Lower leg skin (tissue), 4 donors: ENCODE measurements at regions not wholly inside any gene's neighbourhood (a gene's known extent, or its start where the extent isn't known, plus 50 kb on each side); places are given as distances from the start of the nearest gene placed in this dataset.

Experiments
- DNase-seq, 2 donors: peaks; one replicate each; pipeline ENCODE4 v3.0.0-alpha.2; 2019; ENCODE audit warnings: low spot score in 2 of 2
- H3K4me3 ChIP-seq: fragments of 200-600 bp; sonication (generic); 2 replicates; pipeline ENCODE4 v1.5.1; 2017; ENCODE audit warnings: mild to moderate bottlenecking, low read depth; ENCODE audit not compliant: poor library complexity, severe bottlenecking
- CTCF ChIP-seq, 3 donors: fragments of 450-650 bp; IDR thresholded peaks; one replicate each; pipeline ENCODE4 v1.5.1; 2016; ENCODE audit warnings: antibody characterized with exemption in 3 of 3, mild to moderate bottlenecking in 3 of 3, moderate library complexity in 2 of 3
- POLR2A ChIP-seq, 2 donors: fragments of 450-650 bp; IDR thresholded peaks; one replicate each; pipeline ENCODE4 v1.6.1; 2016 to 2017; ENCODE audit warnings: antibody characterized with exemption in 2 of 2, mild to moderate bottlenecking in 1 of 2, moderate library complexity in 1 of 2
- WGBS, 2 donors: methylation state at CpG; one replicate each; pipeline ENCODE4 v1.1.5; 2018; 5-methylcytosine and 5-hydroxymethylcytosine counted together
- intact Hi-C: fragments of 100-400 bp; cut with DNase I; formaldehyde crosslinking; loops from one replicate; pipeline ENCODE4 v1.15.0; 2023; ENCODE audit warnings: low total_unique reads

- intact Hi-C loops, result no loop called here
- TF ChIP-seq POLR2A (IDR thresholded peaks at IDR 0.05) (no peak), CTCF (IDR thresholded peaks at IDR 0.05) (no peak)
- no peak overlapping the region for H3K4me3 ChIP-seq
- DNase-seq, result no peak
- 83 to 94% methylated on average over 2 of the region's 2 CpGs for WGBS, 2 donors
Measured at GRCh38 chr6:164040994-164041393, 626.5 kb downstream of the QKI start.

GRCh38 chr6:164039954-164040375, 625.4 kb downstream of the QKI start:
- TF ChIP-seq CTCF (IDR thresholded peaks at IDR 0.05) (no peak), POLR2A (IDR thresholded peaks at IDR 0.05) (no peak)
- H3K4me3 ChIP-seq, result no peak overlapping the region
- intact Hi-C loops, result no loop called here
- no peak for DNase-seq
- 94% methylated on average over 18 to 19 of the region's 19 CpGs for WGBS, 2 donors

GRCh38 chr6:164037171-164037870, 622.8 kb downstream of the QKI start:
- 75% methylated on average over 10 of the region's 10 CpGs for WGBS, 2 donors
- intact Hi-C loops, result no loop called here
- no peak overlapping the region for H3K4me3 ChIP-seq
- TF ChIP-seq CTCF (IDR thresholded peaks at IDR 0.05) (no peak), POLR2A (IDR thresholded peaks at IDR 0.05) (no peak)
- no peak for DNase-seq

- DNase-seq, result no peak
- no peak overlapping the region for H3K4me3 ChIP-seq
- TF ChIP-seq POLR2A (IDR thresholded peaks at IDR 0.05) (no peak), CTCF (IDR thresholded peaks at IDR 0.05) (no peak)
- intact Hi-C loops, result no loop called here
- WGBS, 2 donors, result 54 to 58% methylated on average over 6 of the region's 6 CpGs
Measured at GRCh38 chr6:164035900-164036485, 621.5 kb downstream of the QKI start.

GRCh38 chr6:164034602-164035140, 620.2 kb downstream of the QKI start:
- DNase-seq, result no peak
- 38 to 46% methylated on average over 2 of the region's 2 CpGs for WGBS, 2 donors
- intact Hi-C loops, result no loop called here
- H3K4me3 ChIP-seq, result no peak overlapping the region
- TF ChIP-seq POLR2A (IDR thresholded peaks at IDR 0.05) (no peak), CTCF (IDR thresholded peaks at IDR 0.05) (no peak)
